ENCODE measurements at regions not wholly inside any gene's neighbourhood (a gene's known extent, or its start where the extent isn't known, plus 50 kb on each side); places are given as distances from the start of the nearest gene placed in this dataset.

DNA sequence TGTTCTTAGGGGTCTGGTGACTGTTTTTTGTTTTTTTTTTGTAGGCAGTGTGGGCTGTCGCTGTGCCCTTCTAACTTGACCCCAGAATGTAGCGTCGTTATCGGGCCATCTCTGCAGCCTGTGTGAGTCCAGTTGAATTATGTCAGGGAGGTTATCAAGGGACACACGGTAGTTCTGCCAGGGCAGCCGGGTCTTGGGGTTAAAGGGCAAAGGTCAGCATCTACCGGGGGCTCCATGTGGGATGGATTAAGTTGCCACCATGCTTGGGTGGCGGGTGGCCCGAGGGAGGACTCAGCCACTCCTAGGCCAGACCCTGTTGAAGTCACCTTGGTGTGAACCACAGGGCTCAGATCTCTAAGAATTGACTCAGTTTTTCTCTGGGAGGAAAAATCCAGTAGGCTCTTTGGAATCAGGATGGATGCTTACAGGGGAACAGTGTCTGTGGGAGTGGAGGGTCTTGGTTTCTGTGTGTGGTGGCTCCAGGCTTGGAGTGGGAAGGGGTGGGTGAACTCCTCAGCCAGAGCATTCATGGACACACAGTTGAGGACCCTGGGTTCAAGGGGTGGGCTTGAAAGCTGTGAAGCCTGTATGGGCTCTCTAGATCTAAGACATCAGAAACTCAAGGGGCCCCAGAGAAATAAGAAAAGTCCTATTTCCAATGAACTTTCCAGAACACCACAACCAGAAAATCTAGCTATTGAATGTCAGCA is 191.7 kb downstream of the IRF8 start:
- TF ChIP-seq, protein P1, sequence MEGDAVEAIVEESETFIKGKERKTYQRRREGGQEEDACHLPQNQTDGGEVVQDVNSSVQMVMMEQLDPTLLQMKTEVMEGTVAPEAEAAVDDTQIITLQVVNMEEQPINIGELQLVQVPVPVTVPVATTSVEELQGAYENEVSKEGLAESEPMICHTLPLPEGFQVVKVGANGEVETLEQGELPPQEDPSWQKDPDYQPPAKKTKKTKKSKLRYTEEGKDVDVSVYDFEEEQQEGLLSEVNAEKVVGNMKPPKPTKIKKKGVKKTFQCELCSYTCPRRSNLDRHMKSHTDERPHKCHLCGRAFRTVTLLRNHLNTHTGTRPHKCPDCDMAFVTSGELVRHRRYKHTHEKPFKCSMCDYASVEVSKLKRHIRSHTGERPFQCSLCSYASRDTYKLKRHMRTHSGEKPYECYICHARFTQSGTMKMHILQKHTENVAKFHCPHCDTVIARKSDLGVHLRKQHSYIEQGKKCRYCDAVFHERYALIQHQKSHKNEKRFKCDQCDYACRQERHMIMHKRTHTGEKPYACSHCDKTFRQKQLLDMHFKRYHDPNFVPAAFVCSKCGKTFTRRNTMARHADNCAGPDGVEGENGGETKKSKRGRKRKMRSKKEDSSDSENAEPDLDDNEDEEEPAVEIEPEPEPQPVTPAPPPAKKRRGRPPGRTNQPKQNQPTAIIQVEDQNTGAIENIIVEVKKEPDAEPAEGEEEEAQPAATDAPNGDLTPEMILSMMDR (IDR thresholded peaks at IDR 0.05; ENCODE audit: unreplicated experiment), result no peak
- peaks cover 48% of the 10 kb centered on the region for H3K27me3 Mint-ChIP-seq (ENCODE audit: low read depth)
- no peak overlapping the region for H3K27ac Mint-ChIP-seq
- no peak overlapping the region for H3K4me3 Mint-ChIP-seq
- no peaks in the 10 kb centered on the region for H3K9me3 Mint-ChIP-seq
- no peak for DNase-seq (ENCODE audit: low spot score in 2 of 2, unreplicated experiment in 2 of 2)
- H3K4me1 Mint-ChIP-seq, result no peaks in the 10 kb centered on the region
- H3K36me3 Mint-ChIP-seq, result no peaks in the 10 kb centered on the region

DNA sequence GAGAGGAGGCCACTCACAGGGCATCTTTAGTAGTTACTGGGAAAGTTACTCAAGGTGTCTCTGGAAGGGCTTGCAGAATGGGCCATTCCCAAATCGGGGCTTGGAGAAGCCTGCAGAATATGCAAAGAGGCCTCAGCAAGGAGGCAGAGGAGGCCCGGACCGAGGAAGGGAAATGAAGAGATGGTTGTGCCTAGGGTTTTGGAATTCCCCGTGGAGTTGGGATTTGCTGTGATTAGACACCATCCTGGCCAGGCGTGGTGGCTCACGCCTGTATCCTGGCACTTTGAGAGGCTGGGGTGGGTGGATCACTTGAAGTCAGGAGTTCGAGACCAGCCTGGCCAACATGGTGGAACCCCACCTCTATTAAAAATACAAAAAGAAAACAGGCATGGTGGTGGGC is 193.0 kb downstream of the IRF8 start:
- H3K9me3 Mint-ChIP-seq, result no peaks in the 10 kb centered on the region
- no peak for DNase-seq (ENCODE audit: low spot score in 2 of 2, unreplicated experiment in 2 of 2)
- peaks cover 48% of the 10 kb centered on the region for H3K27me3 Mint-ChIP-seq (ENCODE audit: low read depth)
- H3K4me3 Mint-ChIP-seq, result no peak overlapping the region
- no peaks in the 10 kb centered on the region for H3K36me3 Mint-ChIP-seq
- no peaks in the 10 kb centered on the region for H3K4me1 Mint-ChIP-seq
- no peak overlapping the region for H3K27ac Mint-ChIP-seq
- TF ChIP-seq, protein P1 (IDR thresholded peaks at IDR 0.05; ENCODE audit: unreplicated experiment), result no peak

DNA sequence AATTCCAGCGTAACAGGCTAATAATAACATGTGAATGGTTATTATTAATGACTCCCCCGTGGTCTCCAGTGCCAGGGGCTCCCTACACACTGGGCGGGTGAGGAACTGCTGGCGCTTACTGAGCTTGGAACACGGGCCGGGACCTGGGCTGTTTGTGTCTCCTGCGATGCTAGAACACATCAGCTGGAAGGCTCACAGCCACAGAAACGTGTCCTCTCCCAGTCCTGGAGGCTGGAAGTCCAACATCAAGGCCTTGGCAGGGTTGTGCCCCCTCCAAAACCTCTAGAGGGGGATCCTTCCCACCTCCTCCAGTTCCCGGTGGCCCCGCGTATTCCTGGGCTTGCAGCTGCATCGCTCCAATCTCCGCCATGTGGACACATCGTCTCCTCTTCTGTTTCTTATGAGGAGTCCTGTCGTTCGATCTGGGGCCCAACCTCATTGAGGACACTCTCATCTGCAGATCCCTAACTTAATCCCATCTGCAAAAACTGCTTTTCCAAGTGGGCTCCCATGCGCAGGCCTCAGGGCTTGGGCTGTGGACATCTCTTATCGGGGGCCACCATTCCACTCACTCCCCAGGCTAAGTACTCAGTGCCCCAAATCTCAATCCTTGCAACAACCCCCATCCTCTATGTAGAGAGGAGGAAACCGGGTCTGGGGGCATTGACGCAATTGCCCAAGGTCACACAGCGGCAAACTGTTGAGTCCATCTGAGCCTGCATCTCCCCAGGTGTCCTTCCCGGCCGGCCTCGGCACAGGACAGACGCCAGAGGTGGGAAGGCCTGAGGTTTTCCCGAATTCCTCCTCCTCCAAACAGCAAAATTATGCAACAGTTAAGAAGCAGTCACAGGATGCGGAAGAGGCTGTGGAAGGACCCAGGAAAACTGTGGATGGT is 193.9 kb downstream of the IRF8 start:
- TF ChIP-seq, protein P1 (IDR thresholded peaks at IDR 0.05; ENCODE audit: unreplicated experiment), result no peak
- Mint-ChIP-seq H3K27ac (no peak overlapping the region), H3K36me3 (no peaks in the 10 kb centered on the region), H3K27me3 (ENCODE audit: low read depth) (peaks cover 49% of the 10 kb centered on the region), H3K4me3 (no peak overlapping the region), H3K9me3 (peaks cover 4% of the 10 kb centered on the region), H3K4me1 (no peaks in the 10 kb centered on the region)
- no peak for DNase-seq (ENCODE audit: low spot score in 2 of 2, unreplicated experiment in 2 of 2)

DNA sequence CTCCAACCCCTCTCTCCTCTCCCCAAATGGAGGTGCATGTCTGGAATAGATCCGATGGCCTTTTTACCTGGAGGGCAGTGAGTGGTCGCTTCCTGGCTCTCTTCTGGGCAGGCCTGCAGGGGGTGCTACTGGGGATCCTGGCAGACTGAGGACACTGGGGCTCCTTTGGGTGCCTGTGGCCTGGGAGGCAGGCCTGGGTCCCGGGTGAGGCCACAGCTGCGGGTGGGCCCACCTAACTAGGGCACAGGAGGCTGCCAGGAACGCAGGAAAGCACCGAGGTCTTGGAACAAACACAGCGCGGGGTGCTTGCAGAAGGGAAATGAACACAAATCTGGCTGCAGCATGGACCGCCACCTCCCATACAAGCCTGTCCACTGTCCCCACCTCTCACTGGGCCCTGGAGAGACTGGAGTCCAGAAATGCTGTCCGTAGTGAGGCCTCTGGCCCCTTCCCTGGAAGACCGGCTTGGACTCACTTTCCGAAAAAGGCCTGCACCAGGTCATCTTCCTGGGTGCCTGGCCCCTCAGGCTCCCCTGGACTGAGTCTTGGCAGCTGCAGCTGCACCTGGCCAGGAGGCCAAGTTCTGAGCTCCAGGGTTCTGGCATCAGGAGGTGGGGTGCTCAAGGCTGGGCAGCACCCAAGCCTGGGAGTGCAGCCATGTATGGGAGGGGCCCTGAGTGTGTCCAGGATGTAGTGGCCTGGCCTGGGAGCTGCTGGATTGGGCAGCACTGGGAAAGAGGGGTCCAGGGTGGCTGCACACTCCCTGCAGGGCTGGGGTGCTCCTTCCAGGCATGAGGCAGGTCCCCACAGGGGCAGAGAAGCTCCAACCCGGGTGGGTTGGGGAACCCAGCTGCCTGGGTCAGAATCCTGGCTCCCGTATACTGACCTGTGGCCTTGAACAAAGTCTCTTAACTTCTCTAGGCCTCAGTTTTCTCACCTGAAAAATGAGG is 195.1 kb downstream of the IRF8 start:
- Mint-ChIP-seq H3K36me3 (no peaks in the 10 kb centered on the region), H3K27ac (no peak overlapping the region), H3K4me3 (no peak overlapping the region), H3K9me3 (peaks cover 4% of the 10 kb centered on the region), H3K27me3 (ENCODE audit: low read depth) (peaks cover 52% of the 10 kb centered on the region), H3K4me1 (no peaks in the 10 kb centered on the region)
- TF ChIP-seq, protein P1 (IDR thresholded peaks at IDR 0.05; ENCODE audit: unreplicated experiment), result no peak
- DNase-seq (ENCODE audit: low spot score in 2 of 2, unreplicated experiment in 2 of 2), result no peak

DNA sequence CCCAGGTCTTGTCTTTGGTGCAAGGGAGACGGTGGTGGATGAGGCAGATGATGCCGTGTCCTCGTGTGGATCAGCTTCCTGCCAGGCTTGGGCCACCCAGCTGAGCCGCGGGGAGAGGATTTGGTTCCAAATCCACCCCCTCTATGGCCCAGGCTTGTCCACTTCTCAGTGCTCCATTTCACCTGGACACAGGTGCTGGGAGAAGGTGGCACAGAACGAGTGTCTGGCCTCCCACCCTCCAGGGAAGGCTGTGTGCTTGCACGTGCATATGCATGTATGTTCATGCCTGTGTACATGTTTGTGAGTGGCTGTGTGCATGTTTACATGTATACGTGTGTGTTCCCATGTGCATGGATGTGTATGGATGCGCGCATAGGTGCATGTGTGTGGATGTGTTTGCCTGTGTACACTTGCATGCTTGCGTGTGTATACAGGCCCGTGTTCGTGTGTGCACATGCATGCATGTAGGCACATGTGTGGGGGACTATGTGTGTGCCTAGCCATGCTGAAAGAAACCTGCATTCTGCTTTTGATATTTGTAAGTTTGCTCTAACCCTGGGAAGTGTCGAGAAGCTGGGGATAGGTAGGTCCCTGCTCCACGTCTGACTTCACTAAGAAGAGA is 196.3 kb downstream of the IRF8 start:
- peaks cover 56% of the 10 kb centered on the region for H3K27me3 Mint-ChIP-seq (ENCODE audit: low read depth)
- no peak overlapping the region for H3K4me3 Mint-ChIP-seq
- H3K27ac Mint-ChIP-seq, result no peak overlapping the region
- no peaks in the 10 kb centered on the region for H3K36me3 Mint-ChIP-seq
- H3K9me3 Mint-ChIP-seq, result peaks cover 4% of the 10 kb centered on the region
- DNase-seq (ENCODE audit: low spot score in 2 of 2, unreplicated experiment in 2 of 2), result no peak
- peaks cover under 1% of the 10 kb centered on the region for H3K4me1 Mint-ChIP-seq
- TF ChIP-seq, protein P1 (IDR thresholded peaks at IDR 0.05; ENCODE audit: unreplicated experiment), result no peak

All from mesothelial cell of epicardium (in vitro differentiated cells).